HL-60 (cell line): ENCODE measurements at regions not wholly inside any gene's neighbourhood (a gene's known extent, or its start where the extent isn't known, plus 50 kb on each side); places are given as distances from the start of the nearest gene placed in this dataset.

Experiments used
- DNase-seq, 2 experiments: peaks; one replicate each; pipeline ENCODE4 v3.0.0-alpha.2; 2010 to 2020; ENCODE audit warnings: low read depth in 1 of 2, low spot score in 1 of 2
- H3K27ac ChIP-seq: fragments of 250-450 bp; sonication (Bioruptor Pico); replicated peaks from 2 replicates; pipeline ENCODE4 v1.5.1; 2020; ENCODE audit warnings: mild to moderate bottlenecking, moderate library complexity
- H3K27me3 ChIP-seq: fragments of 250-450 bp; sonication (Bioruptor Pico); 2 replicates; pipeline ENCODE4 v1.5.1; 2021; ENCODE audit warnings: mild to moderate bottlenecking, moderate library complexity; ENCODE audit not compliant: insufficient read depth, poor library complexity, severe bottlenecking
- H3K4me3 ChIP-seq: replicated peaks from 2 replicates; pipeline ENCODE4 v1.5.1; 2011; ENCODE audit warnings: mild to moderate bottlenecking, control low read depth, low read length; ENCODE audit not compliant: insufficient read depth
- CTCF ChIP-seq: IDR thresholded peaks from one replicate; pipeline ENCODE4 v1.5.1; 2011; ENCODE audit warnings: low read length, control low read depth, inconsistent platforms; ENCODE audit not compliant: insufficient read depth
- GABPA ChIP-seq: IDR thresholded peaks from 2 replicates; pipeline ENCODE4 v1.6.1; 2012; ENCODE audit warnings: low read depth
- POLR2AphosphoS5 ChIP-seq: IDR thresholded peaks from 2 replicates; pipeline ENCODE4 v1.6.1; 2012; ENCODE audit warnings: low read depth
- REST ChIP-seq: IDR thresholded peaks from 2 replicates; pipeline ENCODE4 v1.6.1; 2012; ENCODE audit warnings: low read depth; ENCODE audit not compliant: insufficient replicate concordance
- SPI1 ChIP-seq: IDR thresholded peaks from 2 replicates; pipeline ENCODE4 v1.6.1; 2012; ENCODE audit warnings: low read depth, mild to moderate bottlenecking, borderline replicate concordance

DNA sequence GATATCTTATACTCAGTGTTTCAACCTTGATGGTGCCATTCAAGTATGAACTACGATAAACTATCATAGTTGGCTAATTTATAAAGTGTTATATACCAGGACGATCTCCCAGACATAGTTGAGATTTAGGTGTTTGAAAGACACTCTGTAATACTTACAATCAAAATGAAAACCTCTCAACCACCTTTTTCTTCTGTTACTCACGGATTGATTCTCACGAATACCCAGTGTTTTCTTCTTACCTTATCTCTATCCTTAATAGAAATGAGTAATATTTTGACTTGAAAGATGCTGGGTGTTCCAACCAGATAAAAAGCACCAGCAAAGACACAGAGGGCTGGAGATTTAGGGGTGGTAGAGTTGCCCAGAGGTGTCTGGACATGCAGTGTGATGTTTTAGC is 169.9 kb downstream of the PTCSC3 start:
- no peak for DNase-seq
- H3K27me3 ChIP-seq = no peaks in the 10 kb centered on the region
- TF ChIP-seq POLR2AphosphoS5 = no peak
- TF ChIP-seq GABPA = no peak
- TF ChIP-seq SPI1 = no peak
- TF ChIP-seq CTCF = no peak
- TF ChIP-seq REST = no peak
- no peak overlapping the region for H3K4me3 ChIP-seq
- no peak overlapping the region for H3K27ac ChIP-seq

- no peak for TF ChIP-seq SPI1
- Histone ChIP-seq H3K4me3 (no peak overlapping the region), H3K27me3 (no peaks in the 10 kb centered on the region), H3K27ac (no peak overlapping the region)
- no peak for DNase-seq
Observed at GRCh38 chr14:36005670-36006069, 170.9 kb downstream of the PTCSC3 start.

DNA sequence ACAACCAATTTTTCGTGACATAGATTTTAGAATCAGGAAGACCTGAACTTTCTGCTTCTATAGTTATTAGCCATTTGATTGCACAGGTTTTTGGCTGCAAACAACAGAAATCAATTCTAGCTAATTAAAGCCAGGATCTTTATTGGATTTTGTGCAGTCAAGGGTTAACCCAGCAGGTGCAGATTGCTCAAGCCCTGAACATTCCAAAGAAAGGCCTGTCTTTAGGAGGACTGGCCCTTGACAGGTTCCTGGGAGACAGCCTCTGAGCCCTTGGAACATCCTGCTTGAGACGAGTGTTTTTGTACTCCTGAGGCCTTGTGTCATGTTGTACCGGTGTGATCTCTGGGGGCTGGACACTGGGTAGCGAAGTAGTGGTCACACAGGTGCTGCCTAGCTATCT is 174.6 kb downstream of the PTCSC3 start:
- Histone ChIP-seq H3K27ac (no peak overlapping the region), H3K4me3 (no peak overlapping the region), H3K27me3 (no peaks in the 10 kb centered on the region)
- DNase-seq = no peak
- TF ChIP-seq GABPA = no peak
- no peak for TF ChIP-seq CTCF
- TF ChIP-seq SPI1 = no peak
- no peak for TF ChIP-seq POLR2AphosphoS5
- no peak for TF ChIP-seq REST

DNA sequence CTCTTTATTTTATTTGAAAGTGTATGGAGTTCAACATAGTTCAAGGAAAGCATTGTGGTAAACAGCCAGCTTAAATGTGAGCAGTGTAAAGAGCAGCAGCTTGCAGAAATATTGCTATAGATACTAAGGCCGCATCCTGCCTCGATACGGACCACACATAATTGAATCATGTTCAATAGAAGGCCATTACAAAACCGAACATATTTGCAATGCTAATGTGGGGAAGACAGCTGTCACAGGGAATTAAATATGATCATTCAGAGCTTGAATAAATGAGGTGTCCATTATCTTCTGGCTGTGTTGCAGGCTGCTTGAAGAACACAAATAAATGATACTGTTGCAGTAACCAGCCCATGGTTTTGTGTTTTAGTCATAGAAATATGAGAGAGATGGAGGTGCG is 173.2 kb downstream of the BRMS1L start:
- no peak for DNase-seq
- no peak for TF ChIP-seq SPI1
- TF ChIP-seq GABPA = no peak
- Histone ChIP-seq H3K27me3 (peaks cover 2% of the 10 kb centered on the region), H3K4me3 (no peak overlapping the region), H3K27ac (no peak overlapping the region)

DNA sequence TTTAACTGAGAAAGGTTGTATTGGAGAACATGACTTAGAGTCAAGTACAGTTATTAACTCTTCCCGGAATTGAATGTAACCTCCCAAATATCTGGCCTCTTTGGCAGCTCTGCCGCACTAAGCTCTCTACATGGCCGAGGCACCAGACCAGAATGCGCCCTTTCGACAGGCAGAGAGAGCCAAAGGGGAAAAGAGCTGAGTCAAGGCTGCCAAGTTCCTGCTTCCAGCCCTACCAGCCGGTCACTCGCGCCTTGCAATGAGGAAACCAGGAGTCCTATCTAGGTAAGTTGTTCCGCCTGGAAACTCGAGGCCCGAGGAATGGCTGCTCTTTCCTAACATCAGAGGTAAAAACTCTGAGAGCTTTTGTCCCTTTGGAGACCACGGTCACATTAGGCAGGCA is 172.2 kb downstream of the BRMS1L start:
- no peak for DNase-seq
- no peak for TF ChIP-seq SPI1
- TF ChIP-seq REST = no peak
- no peak for TF ChIP-seq CTCF
- no peak for TF ChIP-seq POLR2AphosphoS5
- TF ChIP-seq GABPA = no peak
- no peak overlapping the region for H3K4me3 ChIP-seq
- H3K27me3 ChIP-seq = peaks cover 2% of the 10 kb centered on the region
- H3K27ac ChIP-seq = no peak overlapping the region
